H1 (cell line): ENCODE measurements at regions not wholly inside any gene's neighbourhood (a gene's known extent, or its start where the extent isn't known, plus 50 kb on each side); places are given as distances from the start of the nearest gene placed in this dataset.

Experiments
- CTCF ChIA-PET: fragments of 300-600 bp; sonication (Branson Sonifier 250); formaldehyde crosslinking; loops from one replicate; lab custom pipeline; 2021; ENCODE audit not compliant: partially characterized antibody; lab: Charles Lee
- POLR2A ChIA-PET: fragments of 300-600 bp; sonication (Branson Sonifier 250); formaldehyde crosslinking; loops from one replicate; lab custom pipeline; 2021; ENCODE audit warnings: inconsistent platforms; ENCODE audit not compliant: partially characterized antibody; lab: Charles Lee
- DNase-seq, 2 experiments: peaks; one replicate each; pipeline versions ENCODE4 v3.0.0 to v3.0.0-alpha.2; 2010 to 2022; ENCODE audit warnings: low spot score in 2 of 2, low read depth in 1 of 2, mixed read lengths in 1 of 2
- FAIRE-seq: peaks from 2 replicates; lab custom pipeline; 2011; peaks lifted over from hg19 to GRCh38; lab: Jason Lieb, UNC
- H2AFZ ChIP-seq: 2 replicates; pipeline ENCODE4 v1.8.1; 2012; ENCODE audit warnings: low read length, inconsistent platforms
- H2AK5ac ChIP-seq: 2 replicates; pipeline ENCODE4 v1.6.1; 2013; ENCODE audit warnings: low read depth, low read length
- H2BK120ac ChIP-seq: replicated peaks from 2 replicates; pipeline ENCODE3; 2013; ENCODE audit warnings: low read depth, low read length, inconsistent platforms
- H2BK12ac ChIP-seq: 2 replicates; pipeline ENCODE4 v1.6.1; 2013; ENCODE audit warnings: low read depth, low read length
- H2BK15ac ChIP-seq: 2 replicates; pipeline ENCODE4 v1.6.1; 2013; ENCODE audit warnings: low read length
- H2BK20ac ChIP-seq: 2 replicates; pipeline ENCODE4 v1.6.1; 2013; ENCODE audit warnings: low read length
- H2BK5ac ChIP-seq: 2 replicates; pipeline ENCODE4 v1.6.1; 2013; ENCODE audit warnings: low read depth, low read length
- H3K14ac ChIP-seq: 2 replicates; pipeline ENCODE4 v1.6.1; 2013; ENCODE audit warnings: inconsistent platforms; ENCODE audit not compliant: insufficient read length
- H3K18ac ChIP-seq: 2 replicates; pipeline ENCODE4 v1.6.1; 2013; ENCODE audit warnings: low read length; ENCODE audit errors: extremely low read depth
- H3K23ac ChIP-seq: 2 replicates; pipeline ENCODE4 v1.6.1; 2013; ENCODE audit warnings: inconsistent platforms; ENCODE audit not compliant: insufficient read length
- H3K23me2 ChIP-seq: 2 replicates; pipeline ENCODE4 v1.6.1; 2013; ENCODE audit warnings: low read depth, low read length
- H3K27ac ChIP-seq: 2 replicates; pipeline ENCODE4 v1.6.1; 2011; ENCODE audit warnings: low read depth, low read length, inconsistent platforms
- H3K27me3 ChIP-seq, 4 experiments: replicated peaks in 1 of 4; 1 replicate in 1 of 4; 2 replicates in 3 of 4; pipeline versions ENCODE4 v1.6.1 to v1.8.1; 2011 to 2013; ENCODE audit warnings: low read length in 3 of 4, mild to moderate bottlenecking in 3 of 4, inconsistent platforms in 2 of 4, mixed read lengths in 2 of 4, moderate library complexity in 1 of 4; ENCODE audit not compliant: control insufficient read depth in 3 of 4, insufficient read depth in 3 of 4; ENCODE audit errors: extremely low read depth in 1 of 4
- H3K36me3 ChIP-seq, 4 experiments: 2 replicates each; pipeline versions ENCODE4 v1.6.1 to v1.8.1; 2011 to 2013; ENCODE audit warnings: mild to moderate bottlenecking in 4 of 4, low read length in 3 of 4, moderate library complexity in 2 of 4, control low read depth in 1 of 4, inconsistent platforms in 1 of 4; ENCODE audit not compliant: insufficient read depth in 4 of 4, control insufficient read depth in 2 of 4
- H3K4ac ChIP-seq: replicated peaks from 2 replicates; pipeline ENCODE3; 2013; ENCODE audit warnings: low read length, low read depth, mixed read lengths, inconsistent platforms; ENCODE audit not compliant: insufficient read length
- H3K4me1 ChIP-seq, 4 experiments: replicated peaks in 1 of 4; 1 replicate in 1 of 4; 2 replicates in 3 of 4; pipeline versions ENCODE4 v1.6.1 to v1.8.1; 2011 to 2013; ENCODE audit warnings: low read length in 3 of 4, inconsistent platforms in 2 of 4, mixed read lengths in 1 of 4; ENCODE audit not compliant: insufficient read depth in 4 of 4, control insufficient read depth in 3 of 4
- H3K4me2 ChIP-seq, 2 experiments: 2 replicates each; pipeline versions ENCODE4 v1.6.1 to v1.8.1; 2011 to 2013; ENCODE audit warnings: low read depth in 2 of 2, low read length in 2 of 2, control low read depth in 1 of 2, inconsistent platforms in 1 of 2, mild to moderate bottlenecking in 1 of 2; ENCODE audit not compliant: insufficient read depth in 1 of 2
- H3K4me3 ChIP-seq, 4 experiments: fragments of 200-600, 300-600 bp in 1 of 4; sonication (generic), shearing (Covaris generic), sonication (Bioruptor Twin) in 1 of 4; 2 replicates each; pipeline versions ENCODE4 v1.5.1 to v1.8.1; 2011 to 2016; ENCODE audit warnings: low read length in 4 of 4, low read depth in 3 of 4, control low read depth in 2 of 4, inconsistent platforms in 2 of 4, mild to moderate bottlenecking in 2 of 4, mixed read lengths in 1 of 4, moderate library complexity in 1 of 4; ENCODE audit not compliant: insufficient read depth in 2 of 4; ENCODE audit errors: extremely low read depth in 1 of 4
- H3K56ac ChIP-seq: replicated peaks from 2 replicates; pipeline ENCODE3; 2013; ENCODE audit warnings: low read depth, mild to moderate bottlenecking, mixed read lengths, low read length, inconsistent platforms; ENCODE audit not compliant: insufficient read length
- H3K79me1 ChIP-seq: 2 replicates; pipeline ENCODE4 v1.6.1; 2013; ENCODE audit warnings: low read depth, low read length, control low read depth
- H3K79me2 ChIP-seq, 2 experiments: 2 replicates each; pipeline versions ENCODE4 v1.6.1 to v1.8.1; 2012 to 2013; ENCODE audit warnings: low read length in 2 of 2, mild to moderate bottlenecking in 2 of 2, inconsistent platforms in 1 of 2; ENCODE audit not compliant: insufficient read depth in 2 of 2, control insufficient read depth in 1 of 2
- H3K9ac ChIP-seq, 4 experiments: replicated peaks in 1 of 4; 1 replicate in 1 of 4; 2 replicates in 3 of 4; pipeline versions ENCODE4 v1.6.1 to v1.8.1; 2011 to 2013; ENCODE audit warnings: low read depth in 3 of 4, low read length in 3 of 4, control low read depth in 2 of 4, mild to moderate bottlenecking in 2 of 4, moderate library complexity in 2 of 4, inconsistent platforms in 1 of 4; ENCODE audit errors: extremely low read depth in 1 of 4
- H3K9me3 ChIP-seq, 2 experiments: 2 replicates each; pipeline versions ENCODE4 v1.6.1 to v1.8.1; 2012 to 2013; ENCODE audit warnings: mild to moderate bottlenecking in 2 of 2, moderate library complexity in 2 of 2, control low read depth in 1 of 2, inconsistent platforms in 1 of 2, low read depth in 1 of 2, low read length in 1 of 2, mixed read lengths in 1 of 2; ENCODE audit not compliant: insufficient read depth in 2 of 2
- H4K20me1 ChIP-seq, 2 experiments: replicated peaks in 1 of 2; 2 replicates each; pipeline versions ENCODE3 to v1.8.1; 2011 to 2013; ENCODE audit warnings: inconsistent platforms in 2 of 2, low read length in 2 of 2, mild to moderate bottlenecking in 1 of 2; ENCODE audit not compliant: insufficient read depth in 2 of 2, control insufficient read depth in 1 of 2
- H4K5ac ChIP-seq: 2 replicates; pipeline ENCODE4 v1.6.1; 2013; ENCODE audit warnings: low read length, low read depth, mixed read lengths, inconsistent platforms; ENCODE audit not compliant: insufficient read length
- H4K8ac ChIP-seq: 2 replicates; pipeline ENCODE4 v1.8.0; 2013; ENCODE audit warnings: mild to moderate bottlenecking, moderate library complexity, low read length, inconsistent platforms; ENCODE audit not compliant: insufficient read depth; ENCODE audit errors: extremely low read depth
- H4K91ac ChIP-seq: replicated peaks from 2 replicates; pipeline ENCODE3; 2013; ENCODE audit warnings: low read length, mixed read lengths, inconsistent platforms; ENCODE audit not compliant: insufficient read length
- BRCA1 ChIP-seq: IDR thresholded peaks from 2 replicates; pipeline ENCODE4 v1.6.1; 2012; ENCODE audit warnings: low read depth, low read length, improper control_type of control experiment
- CBX5 ChIP-seq: fragments of 300-800, 300-1000 bp; sonication (generic); IDR thresholded peaks from 2 replicates; pipeline ENCODE4 v1.7.1; 2016; ENCODE audit warnings: antibody characterized with exemption, low read length, low read depth
- EP300 ChIP-seq, 2 experiments: IDR thresholded peaks; 1 replicate in 1 of 2; 2 replicates in 1 of 2; pipeline ENCODE4 v1.6.1; 2011 to 2012; ENCODE audit warnings: low read depth in 2 of 2, low read length in 2 of 2, mild to moderate bottlenecking in 2 of 2, borderline replicate concordance in 1 of 2, inconsistent platforms in 1 of 2, moderate library complexity in 1 of 2
- HDAC2 ChIP-seq, 2 experiments: fragments of 300-600 bp in 1 of 2; sonication (generic) in 1 of 2; IDR thresholded peaks; 2 replicates each; pipeline ENCODE4 v1.6.1; 2011 to 2012; ENCODE audit warnings: low read depth in 2 of 2, low read length in 2 of 2, mild to moderate bottlenecking in 2 of 2, moderate library complexity in 2 of 2, borderline replicate concordance in 1 of 2, inconsistent platforms in 1 of 2
- HDAC6 ChIP-seq: IDR thresholded peaks from one replicate; pipeline ENCODE4 v1.7.1; 2012; ENCODE audit warnings: low read depth, mild to moderate bottlenecking, inconsistent platforms, low read length, moderate library complexity
- POU5F1 ChIP-seq: IDR thresholded peaks from 2 replicates; pipeline ENCODE4 v1.6.1; 2011; ENCODE audit warnings: low read depth, mild to moderate bottlenecking, low read length, moderate library complexity
- RAD21 ChIP-seq, 2 experiments: IDR thresholded peaks in 1 of 2; conservative IDR thresholded peaks in 1 of 2; 2 replicates each; pipeline ENCODE4 v1.6.1; 2011; ENCODE audit warnings: low read depth in 2 of 2, low read length in 2 of 2, improper control_type of control experiment in 1 of 2, inconsistent platforms in 1 of 2, mild to moderate bottlenecking in 1 of 2, moderate library complexity in 1 of 2
- RXRA ChIP-seq: IDR thresholded peaks from 2 replicates; pipeline ENCODE4 v1.6.1; 2011; ENCODE audit warnings: low read depth, mild to moderate bottlenecking, low read length, moderate library complexity; ENCODE audit not compliant: insufficient read depth
- TEAD4 ChIP-seq: IDR thresholded peaks from 2 replicates; pipeline ENCODE4 v1.6.1; 2012; ENCODE audit warnings: low read depth, low read length, inconsistent platforms, mixed read lengths
- WGBS, 2 experiments: shearing (Covaris generic) in 1 of 2; methylation state at CpG; one replicate each; pipeline versions ENCODE4 v1.1.6 to v1.1.7; 2013 to 2015; ENCODE audit warnings: low lambda C conversion rate in 2 of 2, mixed read lengths in 2 of 2, inconsistent platforms in 1 of 2, low coverage in 1 of 2, missing lambda C conversion rate in 1 of 2; ENCODE audit not compliant: insufficient replicate concordance in 2 of 2, insufficient coverage in 1 of 2, insufficient read length in 1 of 2; ENCODE audit errors: extremely low coverage in 1 of 2, missing lambda C conversion rate in 1 of 2; 5-methylcytosine and 5-hydroxymethylcytosine counted together
- TF ChIP-seq, protein P1 (sequence below): IDR thresholded peaks from 2 replicates; pipeline ENCODE4 v1.6.1; 2012; ENCODE audit warnings: inconsistent platforms
- TF ChIP-seq, protein P2 (sequence below): IDR thresholded peaks from 2 replicates; pipeline ENCODE4 v1.6.1; 2012; ENCODE audit warnings: low read length, inconsistent platforms

DNA sequence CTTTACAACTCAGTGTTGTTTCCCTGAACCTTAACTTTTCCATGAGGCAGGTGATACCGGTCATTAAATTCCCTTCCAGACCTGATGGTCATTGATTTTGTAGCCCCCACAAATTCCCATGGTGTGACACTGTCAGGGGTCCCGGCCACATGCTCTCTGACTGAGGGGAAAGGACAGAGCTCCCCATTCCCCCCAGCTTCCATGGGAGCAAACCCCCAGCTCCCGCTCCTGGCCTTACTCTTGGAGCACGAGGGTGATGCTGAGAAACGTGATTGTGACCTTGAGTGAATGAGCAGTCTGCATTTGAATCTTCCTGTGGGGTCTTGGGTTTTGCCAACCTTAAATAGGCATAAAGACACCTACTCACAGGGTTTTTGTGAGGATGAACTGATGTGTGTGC, 366.8 kb downstream of the RPS6KC1 start:
- Histone ChIP-seq H3K4me3 (no peak overlapping the region), H2BK120ac (no peak overlapping the region), H4K5ac (no peak overlapping the region), H2AK5ac (no peak overlapping the region), H2BK12ac (no peak overlapping the region), H3K27ac (no peak overlapping the region), H3K4me1 (no peaks in the 10 kb centered on the region; a peak in 1 of 7 replicates), H3K27me3 (no peaks in the 10 kb centered on the region), H3K18ac (no peak overlapping the region), H3K79me1 (no peaks in the 10 kb centered on the region), H3K14ac (no peak overlapping the region), H2BK15ac (no peak overlapping the region), H3K9me3 (no peaks in the 10 kb centered on the region), H3K9ac (no peak overlapping the region), H2BK20ac (no peak overlapping the region), H4K8ac (no peak overlapping the region), H2BK5ac (no peak overlapping the region), H2AFZ (no peak overlapping the region), H4K91ac (no peak overlapping the region), H3K79me2 (no peaks in the 10 kb centered on the region), H3K4ac (no peak overlapping the region), H3K4me2 (no peak overlapping the region), H3K23ac (no peak overlapping the region), H3K36me3 (no peaks in the 10 kb centered on the region), H4K20me1 (no peaks in the 10 kb centered on the region), H3K23me2 (no peaks in the 10 kb centered on the region), H3K56ac (no peak overlapping the region)
- POLR2A ChIA-PET = interaction anchor here (0.7 kb wide), 1 partner anchor 34 kb away, joined by 3 read pairs; no protein-coding TSS in a partner anchor
- DNase-seq = no peak
- WGBS, 2 experiments = 89% methylated on average over 5 of the region's 5 CpGs; no CpG with 5 or more reads in 1 of the 2 experiments
- no peak for FAIRE-seq
- CTCF ChIA-PET = interaction anchor here (1.1 to 1.4 kb wide), 2 partner anchors 9 to 14 kb away, joined by 3 read pairs; no protein-coding TSS in a partner anchor
- TF ChIP-seq EP300 (IDR thresholded peaks at IDR 0.05; ENCODE audit: borderline replicate concordance in 1 of 2, low read depth in 2 of 2, low read length in 2 of 2) = no peak
- TF ChIP-seq, protein P1, sequence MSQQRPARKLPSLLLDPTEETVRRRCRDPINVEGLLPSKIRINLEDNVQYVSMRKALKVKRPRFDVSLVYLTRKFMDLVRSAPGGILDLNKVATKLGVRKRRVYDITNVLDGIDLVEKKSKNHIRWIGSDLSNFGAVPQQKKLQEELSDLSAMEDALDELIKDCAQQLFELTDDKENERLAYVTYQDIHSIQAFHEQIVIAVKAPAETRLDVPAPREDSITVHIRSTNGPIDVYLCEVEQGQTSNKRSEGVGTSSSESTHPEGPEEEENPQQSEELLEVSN = no peak
- no peak for TF ChIP-seq POU5F1
- no peak for TF ChIP-seq RXRA
- no peak for TF ChIP-seq TEAD4
- TF ChIP-seq HDAC2 (IDR thresholded peaks at IDR 0.05; ENCODE audit: borderline replicate concordance in 1 of 2, low read depth in 2 of 2, low read length in 2 of 2) = no peak
- TF ChIP-seq BRCA1 = no peak
- TF ChIP-seq, protein P2, sequence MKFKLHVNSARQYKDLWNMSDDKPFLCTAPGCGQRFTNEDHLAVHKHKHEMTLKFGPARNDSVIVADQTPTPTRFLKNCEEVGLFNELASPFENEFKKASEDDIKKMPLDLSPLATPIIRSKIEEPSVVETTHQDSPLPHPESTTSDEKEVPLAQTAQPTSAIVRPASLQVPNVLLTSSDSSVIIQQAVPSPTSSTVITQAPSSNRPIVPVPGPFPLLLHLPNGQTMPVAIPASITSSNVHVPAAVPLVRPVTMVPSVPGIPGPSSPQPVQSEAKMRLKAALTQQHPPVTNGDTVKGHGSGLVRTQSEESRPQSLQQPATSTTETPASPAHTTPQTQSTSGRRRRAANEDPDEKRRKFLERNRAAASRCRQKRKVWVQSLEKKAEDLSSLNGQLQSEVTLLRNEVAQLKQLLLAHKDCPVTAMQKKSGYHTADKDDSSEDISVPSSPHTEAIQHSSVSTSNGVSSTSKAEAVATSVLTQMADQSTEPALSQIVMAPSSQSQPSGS = no peak
- TF ChIP-seq RAD21 (IDR thresholded peaks at IDR 0.05 in 1 of 2, conservative IDR thresholded peaks at IDR 0.05 in 1 of 2; ENCODE audit: low read depth in 2 of 2, low read length in 2 of 2) = no peak
- no peak for TF ChIP-seq CBX5
- no peak for TF ChIP-seq HDAC6
